Colonic mucosa (tissue), 4 donors: ENCODE measurements at regions not wholly inside any gene's neighbourhood (a gene's known extent, or its start where the extent isn't known, plus 50 kb on each side); places are given as distances from the start of the nearest gene placed in this dataset.

ENCODE experiments used
- DNase-seq: peaks from one replicate; pipeline ENCODE4 v3.0.0-alpha.2; 2020
- H3K27ac ChIP-seq: fragments of 200-600 bp; one replicate; pipeline ENCODE4 v1.8.0; 2021
- H3K27me3 ChIP-seq: fragments of 200-600 bp; one replicate; pipeline ENCODE4 v1.8.0; 2021
- H3K36me3 ChIP-seq: fragments of 200-600 bp; one replicate; pipeline ENCODE4 v1.8.0; 2021
- H3K4me1 ChIP-seq: fragments of 200-600 bp; one replicate; pipeline ENCODE4 v1.8.0; 2021; ENCODE audit warnings: mild to moderate bottlenecking
- H3K4me3 ChIP-seq: fragments of 200-600 bp; one replicate; pipeline ENCODE4 v1.8.0; 2021
- H3K9ac ChIP-seq, 2 donors: one replicate each; pipeline ENCODE4 v1.7.0; 2013; ENCODE audit warnings: control low read depth in 2 of 2, low read depth in 2 of 2, low read length in 2 of 2
- H3K9me3 ChIP-seq: fragments of 200-600 bp; one replicate; pipeline ENCODE4 v1.8.0; 2021
- CTCF ChIP-seq: fragments of 200-600 bp; IDR thresholded peaks from one replicate; pipeline ENCODE4 v1.8.0; 2022; ENCODE audit warnings: antibody characterized with exemption, mild to moderate bottlenecking
- intact Hi-C: fragments of 100-400 bp; cut with DNase I; formaldehyde crosslinking; loops from one replicate; pipeline ENCODE4 v1.14.1; 2022
- donor health status: healthy.
- donor health status: DM: no; HTN: no; CAD: no.
- donor health status: DM: no; HTN: no; CAD: no.

- intact Hi-C loops = no loop called here
- TF ChIP-seq CTCF = no peak
- no peaks in the 10 kb centered on the region for H3K4me1 ChIP-seq
- H3K36me3 ChIP-seq = no peaks in the 10 kb centered on the region
- no peaks in the 10 kb centered on the region for H3K27me3 ChIP-seq
- no peak overlapping the region for H3K4me3 ChIP-seq
- no peak overlapping the region for H3K9ac ChIP-seq
- no peaks in the 10 kb centered on the region for H3K9me3 ChIP-seq
- peak; percentile 55 for DNase-seq
- no peak overlapping the region for H3K27ac ChIP-seq
Measured at GRCh38 chr5:139733698-139734538, 61.7 kb upstream of the PSD2 start.

GRCh38 chr5:139734539-139734916 lies 61.1 kb upstream of the PSD2 start:
- TF ChIP-seq CTCF = no peak
- no peaks in the 10 kb centered on the region for H3K27me3 ChIP-seq
- intact Hi-C loops = no loop called here
- H3K9ac ChIP-seq = no peak overlapping the region
- H3K36me3 ChIP-seq = no peaks in the 10 kb centered on the region
- H3K27ac ChIP-seq = no peak overlapping the region
- H3K9me3 ChIP-seq = no peaks in the 10 kb centered on the region
- H3K4me3 ChIP-seq = no peak overlapping the region
- no peak for DNase-seq
- no peaks in the 10 kb centered on the region for H3K4me1 ChIP-seq

GRCh38 chr5:139738193-139739149 lies 57.1 kb upstream of the PSD2 start:
- no peaks in the 10 kb centered on the region for H3K9me3 ChIP-seq
- H3K27me3 ChIP-seq = no peaks in the 10 kb centered on the region
- no peaks in the 10 kb centered on the region for H3K4me1 ChIP-seq
- H3K27ac ChIP-seq = no peak overlapping the region
- H3K36me3 ChIP-seq = no peaks in the 10 kb centered on the region
- no peak overlapping the region for H3K9ac ChIP-seq
- intact Hi-C loops = no loop called here
- TF ChIP-seq CTCF = no peak
- no peak for DNase-seq
- no peak overlapping the region for H3K4me3 ChIP-seq

GRCh38 chr5:139739150-139739974 lies 56.2 kb upstream of the PSD2 start:
- Histone ChIP-seq H3K36me3 (no peaks in the 10 kb centered on the region), H3K9me3 (no peaks in the 10 kb centered on the region), H3K4me1 (no peaks in the 10 kb centered on the region), H3K27ac (no peak overlapping the region), H3K9ac (no peak overlapping the region), H3K27me3 (no peaks in the 10 kb centered on the region), H3K4me3 (no peak overlapping the region)
- no peak for TF ChIP-seq CTCF
- no peak for DNase-seq
- intact Hi-C loops = no loop called here
